Coronary artery (tissue), 2 donors: ENCODE measurements at regions not wholly inside any gene's neighbourhood (a gene's known extent, or its start where the extent isn't known, plus 50 kb on each side); places are given as distances from the start of the nearest gene placed in this dataset.

ENCODE experiments used
- DNase-seq: peaks from one replicate; pipeline ENCODE4 v3.0.0-alpha.2; 2017; ENCODE audit warnings: low spot score
- H3K27ac ChIP-seq, 2 donors: fragments of 200-600 bp; sonication (generic); one replicate each; pipeline ENCODE4 v1.5.1; 2016 to 2019
- H3K4me3 ChIP-seq: fragments of 200-600 bp; sonication (generic); 2 replicates; pipeline ENCODE4 v1.5.1; 2016; ENCODE audit warnings: mild to moderate bottlenecking, moderate library complexity
- TF ChIP-seq, protein P1 (sequence below): fragments of 200-600 bp; sonication (generic); IDR thresholded peaks from one replicate; pipeline ENCODE4 v1.5.1; 2019; ENCODE audit warnings: antibody characterized with exemption

DNA sequence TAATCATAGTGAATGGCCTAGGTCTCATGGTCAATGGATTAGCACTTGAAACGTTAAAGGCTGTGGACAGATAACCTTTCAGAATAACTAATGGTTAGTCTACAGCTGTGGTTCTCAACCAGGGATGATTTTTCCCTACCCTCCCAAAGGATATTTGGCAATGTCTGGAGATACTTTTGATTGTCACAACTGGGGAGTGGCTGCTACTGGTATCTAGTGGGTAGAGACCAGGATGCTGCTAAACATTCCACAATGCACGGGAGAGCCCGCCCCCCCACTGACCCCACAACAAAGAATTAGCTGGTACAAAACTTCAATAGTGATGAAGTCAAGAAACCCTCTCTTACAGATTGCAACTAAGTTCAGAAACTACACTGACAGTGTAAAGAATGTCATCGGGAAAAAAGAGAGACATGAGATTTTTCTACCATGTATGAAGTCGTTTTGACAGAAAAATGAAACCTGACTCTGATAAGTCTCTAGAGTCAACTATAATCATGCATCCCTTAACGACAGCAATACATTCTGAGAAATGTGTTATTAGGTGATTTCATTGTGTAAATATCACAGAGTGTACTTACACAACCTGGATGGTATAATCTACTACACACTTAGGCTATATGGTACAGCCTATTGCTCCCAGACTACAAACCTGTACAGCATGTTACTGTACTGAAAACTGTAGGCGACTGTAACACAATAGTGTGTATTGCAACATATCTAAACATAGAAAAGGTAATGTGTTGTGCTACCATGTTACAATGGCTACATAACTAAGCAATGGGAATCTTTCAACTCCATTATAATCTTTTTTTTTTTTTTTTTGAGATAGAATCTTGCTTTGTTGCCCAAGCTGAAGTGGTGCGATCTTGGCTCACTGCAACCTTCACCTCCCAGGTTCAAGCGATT, 49.7 kb upstream of the PRDX6 start:
- Histone ChIP-seq H3K4me3 (no peak overlapping the region), H3K27ac (no peak overlapping the region)
- DNase-seq, result no peak
- TF ChIP-seq, protein P1, sequence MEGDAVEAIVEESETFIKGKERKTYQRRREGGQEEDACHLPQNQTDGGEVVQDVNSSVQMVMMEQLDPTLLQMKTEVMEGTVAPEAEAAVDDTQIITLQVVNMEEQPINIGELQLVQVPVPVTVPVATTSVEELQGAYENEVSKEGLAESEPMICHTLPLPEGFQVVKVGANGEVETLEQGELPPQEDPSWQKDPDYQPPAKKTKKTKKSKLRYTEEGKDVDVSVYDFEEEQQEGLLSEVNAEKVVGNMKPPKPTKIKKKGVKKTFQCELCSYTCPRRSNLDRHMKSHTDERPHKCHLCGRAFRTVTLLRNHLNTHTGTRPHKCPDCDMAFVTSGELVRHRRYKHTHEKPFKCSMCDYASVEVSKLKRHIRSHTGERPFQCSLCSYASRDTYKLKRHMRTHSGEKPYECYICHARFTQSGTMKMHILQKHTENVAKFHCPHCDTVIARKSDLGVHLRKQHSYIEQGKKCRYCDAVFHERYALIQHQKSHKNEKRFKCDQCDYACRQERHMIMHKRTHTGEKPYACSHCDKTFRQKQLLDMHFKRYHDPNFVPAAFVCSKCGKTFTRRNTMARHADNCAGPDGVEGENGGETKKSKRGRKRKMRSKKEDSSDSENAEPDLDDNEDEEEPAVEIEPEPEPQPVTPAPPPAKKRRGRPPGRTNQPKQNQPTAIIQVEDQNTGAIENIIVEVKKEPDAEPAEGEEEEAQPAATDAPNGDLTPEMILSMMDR, result no peak
